H1 (cell line): ENCODE measurements at regions not wholly inside any gene's neighbourhood (a gene's known extent, or its start where the extent isn't known, plus 50 kb on each side); places are given as distances from the start of the nearest gene placed in this dataset.

Experiments used
- CTCF ChIA-PET: fragments of 300-600 bp; sonication (Branson Sonifier 250); formaldehyde crosslinking; loops from one replicate; lab custom pipeline; 2021; ENCODE audit not compliant: partially characterized antibody; lab: Charles Lee
- POLR2A ChIA-PET: fragments of 300-600 bp; sonication (Branson Sonifier 250); formaldehyde crosslinking; loops from one replicate; lab custom pipeline; 2021; ENCODE audit warnings: inconsistent platforms; ENCODE audit not compliant: partially characterized antibody; lab: Charles Lee
- DNase-seq, 2 experiments: peaks; one replicate each; pipeline versions ENCODE4 v3.0.0 to v3.0.0-alpha.2; 2010 to 2022; ENCODE audit warnings: low spot score in 2 of 2, low read depth in 1 of 2, mixed read lengths in 1 of 2
- FAIRE-seq: peaks from 2 replicates; lab custom pipeline; 2011; peaks lifted over from hg19 to GRCh38; lab: Jason Lieb, UNC
- H2AFZ ChIP-seq: 2 replicates; pipeline ENCODE4 v1.8.1; 2012; ENCODE audit warnings: low read length, inconsistent platforms
- H2AK5ac ChIP-seq: 2 replicates; pipeline ENCODE4 v1.6.1; 2013; ENCODE audit warnings: low read depth, low read length
- H2BK120ac ChIP-seq: replicated peaks from 2 replicates; pipeline ENCODE3; 2013; ENCODE audit warnings: low read depth, low read length, inconsistent platforms
- H2BK12ac ChIP-seq: 2 replicates; pipeline ENCODE4 v1.6.1; 2013; ENCODE audit warnings: low read depth, low read length
- H2BK15ac ChIP-seq: 2 replicates; pipeline ENCODE4 v1.6.1; 2013; ENCODE audit warnings: low read length
- H2BK20ac ChIP-seq: 2 replicates; pipeline ENCODE4 v1.6.1; 2013; ENCODE audit warnings: low read length
- H2BK5ac ChIP-seq: 2 replicates; pipeline ENCODE4 v1.6.1; 2013; ENCODE audit warnings: low read depth, low read length
- H3K14ac ChIP-seq: 2 replicates; pipeline ENCODE4 v1.6.1; 2013; ENCODE audit warnings: inconsistent platforms; ENCODE audit not compliant: insufficient read length
- H3K18ac ChIP-seq: 2 replicates; pipeline ENCODE4 v1.6.1; 2013; ENCODE audit warnings: low read length; ENCODE audit errors: extremely low read depth
- H3K23ac ChIP-seq: 2 replicates; pipeline ENCODE4 v1.6.1; 2013; ENCODE audit warnings: inconsistent platforms; ENCODE audit not compliant: insufficient read length
- H3K23me2 ChIP-seq: 2 replicates; pipeline ENCODE4 v1.6.1; 2013; ENCODE audit warnings: low read depth, low read length
- H3K27ac ChIP-seq: 2 replicates; pipeline ENCODE4 v1.6.1; 2011; ENCODE audit warnings: low read depth, low read length, inconsistent platforms
- H3K27me3 ChIP-seq, 4 experiments: replicated peaks in 1 of 4; 1 replicate in 1 of 4; 2 replicates in 3 of 4; pipeline versions ENCODE4 v1.6.1 to v1.8.1; 2011 to 2013; ENCODE audit warnings: low read length in 3 of 4, mild to moderate bottlenecking in 3 of 4, inconsistent platforms in 2 of 4, mixed read lengths in 2 of 4, moderate library complexity in 1 of 4; ENCODE audit not compliant: control insufficient read depth in 3 of 4, insufficient read depth in 3 of 4; ENCODE audit errors: extremely low read depth in 1 of 4
- H3K36me3 ChIP-seq, 4 experiments: 2 replicates each; pipeline versions ENCODE4 v1.6.1 to v1.8.1; 2011 to 2013; ENCODE audit warnings: mild to moderate bottlenecking in 4 of 4, low read length in 3 of 4, moderate library complexity in 2 of 4, control low read depth in 1 of 4, inconsistent platforms in 1 of 4; ENCODE audit not compliant: insufficient read depth in 4 of 4, control insufficient read depth in 2 of 4
- H3K4ac ChIP-seq: replicated peaks from 2 replicates; pipeline ENCODE3; 2013; ENCODE audit warnings: low read length, low read depth, mixed read lengths, inconsistent platforms; ENCODE audit not compliant: insufficient read length
- H3K4me1 ChIP-seq, 4 experiments: replicated peaks in 1 of 4; 1 replicate in 1 of 4; 2 replicates in 3 of 4; pipeline versions ENCODE4 v1.6.1 to v1.8.1; 2011 to 2013; ENCODE audit warnings: low read length in 3 of 4, inconsistent platforms in 2 of 4, mixed read lengths in 1 of 4; ENCODE audit not compliant: insufficient read depth in 4 of 4, control insufficient read depth in 3 of 4
- H3K4me2 ChIP-seq, 2 experiments: 2 replicates each; pipeline versions ENCODE4 v1.6.1 to v1.8.1; 2011 to 2013; ENCODE audit warnings: low read depth in 2 of 2, low read length in 2 of 2, control low read depth in 1 of 2, inconsistent platforms in 1 of 2, mild to moderate bottlenecking in 1 of 2; ENCODE audit not compliant: insufficient read depth in 1 of 2
- H3K4me3 ChIP-seq, 4 experiments: fragments of 200-600, 300-600 bp in 1 of 4; sonication (generic), shearing (Covaris generic), sonication (Bioruptor Twin) in 1 of 4; 2 replicates each; pipeline versions ENCODE4 v1.5.1 to v1.8.1; 2011 to 2016; ENCODE audit warnings: low read length in 4 of 4, low read depth in 3 of 4, control low read depth in 2 of 4, inconsistent platforms in 2 of 4, mild to moderate bottlenecking in 2 of 4, mixed read lengths in 1 of 4, moderate library complexity in 1 of 4; ENCODE audit not compliant: insufficient read depth in 2 of 4; ENCODE audit errors: extremely low read depth in 1 of 4
- H3K56ac ChIP-seq: replicated peaks from 2 replicates; pipeline ENCODE3; 2013; ENCODE audit warnings: low read depth, mild to moderate bottlenecking, mixed read lengths, low read length, inconsistent platforms; ENCODE audit not compliant: insufficient read length
- H3K79me1 ChIP-seq: 2 replicates; pipeline ENCODE4 v1.6.1; 2013; ENCODE audit warnings: low read depth, low read length, control low read depth
- H3K79me2 ChIP-seq, 2 experiments: 2 replicates each; pipeline versions ENCODE4 v1.6.1 to v1.8.1; 2012 to 2013; ENCODE audit warnings: low read length in 2 of 2, mild to moderate bottlenecking in 2 of 2, inconsistent platforms in 1 of 2; ENCODE audit not compliant: insufficient read depth in 2 of 2, control insufficient read depth in 1 of 2
- H3K9ac ChIP-seq, 4 experiments: replicated peaks in 1 of 4; 1 replicate in 1 of 4; 2 replicates in 3 of 4; pipeline versions ENCODE4 v1.6.1 to v1.8.1; 2011 to 2013; ENCODE audit warnings: low read depth in 3 of 4, low read length in 3 of 4, control low read depth in 2 of 4, mild to moderate bottlenecking in 2 of 4, moderate library complexity in 2 of 4, inconsistent platforms in 1 of 4; ENCODE audit errors: extremely low read depth in 1 of 4
- H3K9me3 ChIP-seq, 2 experiments: 2 replicates each; pipeline versions ENCODE4 v1.6.1 to v1.8.1; 2012 to 2013; ENCODE audit warnings: mild to moderate bottlenecking in 2 of 2, moderate library complexity in 2 of 2, control low read depth in 1 of 2, inconsistent platforms in 1 of 2, low read depth in 1 of 2, low read length in 1 of 2, mixed read lengths in 1 of 2; ENCODE audit not compliant: insufficient read depth in 2 of 2
- H4K20me1 ChIP-seq, 2 experiments: replicated peaks in 1 of 2; 2 replicates each; pipeline versions ENCODE3 to v1.8.1; 2011 to 2013; ENCODE audit warnings: inconsistent platforms in 2 of 2, low read length in 2 of 2, mild to moderate bottlenecking in 1 of 2; ENCODE audit not compliant: insufficient read depth in 2 of 2, control insufficient read depth in 1 of 2
- H4K5ac ChIP-seq: 2 replicates; pipeline ENCODE4 v1.6.1; 2013; ENCODE audit warnings: low read length, low read depth, mixed read lengths, inconsistent platforms; ENCODE audit not compliant: insufficient read length
- H4K8ac ChIP-seq: 2 replicates; pipeline ENCODE4 v1.8.0; 2013; ENCODE audit warnings: mild to moderate bottlenecking, moderate library complexity, low read length, inconsistent platforms; ENCODE audit not compliant: insufficient read depth; ENCODE audit errors: extremely low read depth
- H4K91ac ChIP-seq: replicated peaks from 2 replicates; pipeline ENCODE3; 2013; ENCODE audit warnings: low read length, mixed read lengths, inconsistent platforms; ENCODE audit not compliant: insufficient read length
- ASH2L ChIP-seq: fragments of 200-600, 300-600 bp; sonication (generic); IDR thresholded peaks from one replicate; pipeline ENCODE4 v1.7.1; 2017; ENCODE audit warnings: low read length
- CBX8 ChIP-seq: fragments of 300-800, 300-1000 bp; sonication (generic); IDR thresholded peaks from 2 replicates; pipeline ENCODE4 v1.7.1; 2016; ENCODE audit warnings: low read depth, low read length, borderline replicate concordance
- EZH2 ChIP-seq: fragments of 200-600 bp; sonication (generic); IDR thresholded peaks from 2 replicates; pipeline ENCODE4 v1.7.1; 2012; ENCODE audit warnings: low read depth, mild to moderate bottlenecking, moderate library complexity, low read length, inconsistent platforms; ENCODE audit not compliant: severe bottlenecking
- KDM5A ChIP-seq: fragments of 200-600 bp; IDR thresholded peaks from 2 replicates; pipeline ENCODE4 v1.7.1; 2012; ENCODE audit warnings: mild to moderate bottlenecking, low read length, inconsistent platforms, mixed read lengths
- NANOG ChIP-seq: IDR thresholded peaks from 2 replicates; pipeline ENCODE4 v1.6.1; 2011; ENCODE audit warnings: low read length, low read depth, mild to moderate bottlenecking, inconsistent platforms; ENCODE audit not compliant: insufficient read depth, poor library complexity, severe bottlenecking
- NRF1 ChIP-seq: IDR thresholded peaks from 2 replicates; pipeline ENCODE4 v1.6.1; 2011; ENCODE audit warnings: mild to moderate bottlenecking, low read depth, low read length, improper control_type of control experiment
- RFX5 ChIP-seq: IDR thresholded peaks from 2 replicates; pipeline ENCODE4 v1.6.1; 2011; ENCODE audit warnings: low read depth, low read length, improper control_type of control experiment, borderline replicate concordance
- RNF2 ChIP-seq: fragments of 200-900, 300-1000 bp; sonication (generic); IDR thresholded peaks from 2 replicates; pipeline ENCODE4 v1.7.1; 2016; ENCODE audit warnings: borderline replicate concordance, low read depth, mild to moderate bottlenecking, antibody characterized with exemption, low read length; ENCODE audit not compliant: poor library complexity, severe bottlenecking; ENCODE audit errors: missing control alignments
- SP2 ChIP-seq: IDR thresholded peaks from 2 replicates; pipeline ENCODE4 v1.6.1; 2012; ENCODE audit warnings: mild to moderate bottlenecking, low read length, inconsistent platforms
- TBP ChIP-seq: IDR thresholded peaks from 2 replicates; pipeline ENCODE4 v1.6.1; 2011; ENCODE audit warnings: low read depth, low read length, improper control_type of control experiment
- TEAD4 ChIP-seq: IDR thresholded peaks from 2 replicates; pipeline ENCODE4 v1.6.1; 2012; ENCODE audit warnings: low read depth, low read length, inconsistent platforms, mixed read lengths
- WGBS, 2 experiments: shearing (Covaris generic) in 1 of 2; methylation state at CpG; one replicate each; pipeline versions ENCODE4 v1.1.6 to v1.1.7; 2013 to 2015; ENCODE audit warnings: low lambda C conversion rate in 2 of 2, mixed read lengths in 2 of 2, inconsistent platforms in 1 of 2, low coverage in 1 of 2, missing lambda C conversion rate in 1 of 2; ENCODE audit not compliant: insufficient replicate concordance in 2 of 2, insufficient coverage in 1 of 2, insufficient read length in 1 of 2; ENCODE audit errors: extremely low coverage in 1 of 2, missing lambda C conversion rate in 1 of 2; 5-methylcytosine and 5-hydroxymethylcytosine counted together

- Histone ChIP-seq H2AFZ (no peak overlapping the region), H3K27me3 (no peaks in the 10 kb centered on the region), H3K36me3 (no peaks in the 10 kb centered on the region), H3K23me2 (peaks cover 5% of the 10 kb centered on the region; the same call in 1 of the 2 replicates), H2BK15ac (no peak overlapping the region), H3K79me2 (peaks cover 0 to 4% of the 10 kb centered on the region in 2 experiments; a peak in 1 of 4 replicates), H3K4me1 (peaks cover 0 to 4% (median 2%) of the 10 kb centered on the region in 4 experiments; a peak in 3 of 7 replicates), H3K4ac (no peak overlapping the region), H3K14ac (no peak overlapping the region), H2BK120ac (no peak overlapping the region), H3K56ac (no peak overlapping the region), H2BK20ac (no peak overlapping the region), H2AK5ac (no peak overlapping the region), H3K27ac (no peak overlapping the region), H3K4me2 (no peak overlapping the region), H4K91ac (no peak overlapping the region), H3K23ac (no peak overlapping the region), H4K8ac (no peak overlapping the region), H3K9ac (no peak overlapping the region), H3K79me1 (no peaks in the 10 kb centered on the region), H2BK5ac (no peak overlapping the region), H3K9me3 (no peaks in the 10 kb centered on the region), H4K5ac (no peak overlapping the region), H4K20me1 (no peaks in the 10 kb centered on the region), H2BK12ac (no peak overlapping the region), H3K18ac (no peak overlapping the region), H3K4me3 (no peak overlapping the region)
- no peak for FAIRE-seq
- DNase-seq: no peak
- 86% methylated on average over 4 of the region's 4 CpGs; no CpG with 5 or more reads in 1 of the 2 experiments for WGBS, 2 experiments
- ChIA-PET CTCF (interaction anchor here (1.0 to 1.4 kb wide), 2 partner anchors 15 to 450 kb away, joined by 3 to 6 read pairs; no protein-coding TSS in a partner anchor), POLR2A (no interaction called here)
- no peak for TF ChIP-seq TEAD4
- no peak for TF ChIP-seq KDM5A
- no peak for TF ChIP-seq NRF1
- TF ChIP-seq SP2: no peak
- TF ChIP-seq EZH2: no peak
- no peak for TF ChIP-seq CBX8
- no peak for TF ChIP-seq NANOG
- TF ChIP-seq ASH2L: no peak
- TF ChIP-seq TBP: no peak
- TF ChIP-seq RFX5: no peak
- TF ChIP-seq RNF2: no peak
Measured at GRCh38 chr6:27023664-27024063, 223.8 kb upstream of the PRSS16 start.
